Progenitor cell of endocrine pancreas (in vitro differentiated cells): ENCODE measurements at regions not wholly inside any gene's neighbourhood (a gene's known extent, or its start where the extent isn't known, plus 50 kb on each side); places are given as distances from the start of the nearest gene placed in this dataset.

ENCODE experiments used
- DNase-seq: peaks from one replicate; pipeline ENCODE4 v3.0.0; 2021; ENCODE audit warnings: low spot score; ENCODE audit not compliant: unreplicated experiment
- H3K27ac Mint-ChIP-seq: 2 replicates; pipeline ENCODE4 v1.8.0; 2021; ENCODE audit warnings: mild to moderate bottlenecking, moderate library complexity, mixed read lengths
- H3K27me3 Mint-ChIP-seq: 2 replicates; pipeline ENCODE4 v1.8.0; 2021; ENCODE audit warnings: mixed read lengths
- H3K36me3 Mint-ChIP-seq: 2 replicates; pipeline ENCODE4 v1.8.0; 2022; ENCODE audit warnings: mixed read lengths; ENCODE audit not compliant: insufficient read depth
- H3K4me1 Mint-ChIP-seq: 2 replicates; pipeline ENCODE4 v1.8.0; 2021; ENCODE audit warnings: low read depth, mixed read lengths
- H3K4me3 Mint-ChIP-seq: 2 replicates; pipeline ENCODE4 v1.8.0; 2021; ENCODE audit warnings: low read depth, mild to moderate bottlenecking, moderate library complexity, mixed read lengths
- H3K9me3 Mint-ChIP-seq: 2 replicates; pipeline ENCODE4 v1.8.0; 2021; ENCODE audit warnings: low read depth, mixed read lengths
- CTCF ChIP-seq: fragments of 200-600 bp; sonication (generic); IDR thresholded peaks from one replicate; pipeline ENCODE4 v1.5.0; 2021; ENCODE audit warnings: antibody characterized with exemption, mild to moderate bottlenecking; ENCODE audit not compliant: unreplicated experiment

GRCh38 chr18:50507120-50507590 is 52.7 kb upstream of the MAPK4 start:
- Mint-ChIP-seq H3K27me3 (peaks cover 3% of the 10 kb centered on the region), H3K9me3 (peaks cover 6% of the 10 kb centered on the region), H3K4me3 (no peak overlapping the region), H3K36me3 (no peaks in the 10 kb centered on the region), H3K27ac (peak overlapping the region; percentile 7), H3K4me1 (no peaks in the 10 kb centered on the region)
- peak; percentile 83 for TF ChIP-seq CTCF
- DNase-seq: peak; percentile 41

DNA sequence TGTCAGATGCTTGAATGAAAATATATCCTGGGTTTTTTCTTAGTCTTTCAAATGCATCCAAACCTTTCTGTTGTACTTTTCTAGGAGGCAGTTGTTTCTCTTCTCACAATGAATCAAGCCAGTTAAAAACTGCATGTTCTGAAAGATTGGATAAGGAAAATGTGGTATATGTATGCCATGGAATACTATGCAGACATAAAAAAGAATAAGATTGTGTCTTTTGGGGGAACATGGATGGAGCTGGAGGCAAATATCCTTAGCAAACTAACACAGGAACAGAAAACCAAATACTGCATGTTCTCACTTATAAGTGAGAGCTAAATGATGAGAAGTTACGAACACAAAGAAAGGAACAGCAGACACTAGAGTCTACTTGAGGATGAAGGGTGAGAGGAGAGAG is 51.7 kb upstream of the MAPK4 start:
- Mint-ChIP-seq H3K27ac (peak overlapping the region; percentile 84), H3K4me3 (no peak overlapping the region), H3K27me3 (peaks cover 3% of the 10 kb centered on the region), H3K36me3 (no peaks in the 10 kb centered on the region), H3K4me1 (no peaks in the 10 kb centered on the region), H3K9me3 (peaks cover 6% of the 10 kb centered on the region)
- no peak for TF ChIP-seq CTCF
- DNase-seq: no peak

- H3K36me3 Mint-ChIP-seq: no peaks in the 10 kb centered on the region
- DNase-seq: no peak
- TF ChIP-seq CTCF: no peak
- no peak overlapping the region for H3K4me3 Mint-ChIP-seq
- H3K9me3 Mint-ChIP-seq: no peaks in the 10 kb centered on the region
- H3K4me1 Mint-ChIP-seq: no peaks in the 10 kb centered on the region
- H3K27ac Mint-ChIP-seq: no peak overlapping the region
- peaks cover 3% of the 10 kb centered on the region for H3K27me3 Mint-ChIP-seq
Observed at GRCh38 chr18:50509012-50509411, 50.9 kb upstream of the MAPK4 start.
